Umbilical cord (tissue), 1 donor: ENCODE measurements at regions not wholly inside any gene's neighbourhood (a gene's known extent, or its start where the extent isn't known, plus 50 kb on each side); places are given as distances from the start of the nearest gene placed in this dataset.

Source experiments
- DNase-seq: peaks from one replicate; pipeline ENCODE4 v3.0.0-alpha.2; 2015; ENCODE audit warnings: low spot score

GRCh38 chr2:47315475-47315874 lies 53.6 kb upstream of the EPCAM start:
- DNase-seq = no peak

DNA sequence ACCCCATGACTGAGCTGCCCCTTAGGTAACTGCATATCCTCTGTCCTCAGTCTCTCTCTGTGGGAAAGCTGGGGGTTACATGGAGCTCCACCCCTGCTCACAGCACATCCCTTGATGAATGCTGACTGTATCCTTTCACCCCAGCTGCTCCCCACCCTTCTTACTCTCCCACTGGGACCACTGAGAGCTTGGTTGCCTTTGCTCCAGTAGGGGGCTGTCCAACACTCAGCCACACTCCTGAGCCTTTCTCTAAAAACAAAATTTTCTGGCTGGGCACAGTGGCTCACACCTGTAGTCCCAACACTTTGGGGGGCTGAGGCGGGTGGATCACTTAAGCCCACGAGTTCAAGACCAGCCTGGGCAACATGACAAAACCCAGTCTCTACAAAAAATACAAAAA lies 55.4 kb upstream of the EPCAM start:
- no peak for DNase-seq

- no peak for DNase-seq
Measured at GRCh38 chr2:47313141-47313691, 55.9 kb upstream of the EPCAM start.

GRCh38 chr2:47312491-47312850 lies 56.6 kb upstream of the EPCAM start:
- DNase-seq = no peak

DNA sequence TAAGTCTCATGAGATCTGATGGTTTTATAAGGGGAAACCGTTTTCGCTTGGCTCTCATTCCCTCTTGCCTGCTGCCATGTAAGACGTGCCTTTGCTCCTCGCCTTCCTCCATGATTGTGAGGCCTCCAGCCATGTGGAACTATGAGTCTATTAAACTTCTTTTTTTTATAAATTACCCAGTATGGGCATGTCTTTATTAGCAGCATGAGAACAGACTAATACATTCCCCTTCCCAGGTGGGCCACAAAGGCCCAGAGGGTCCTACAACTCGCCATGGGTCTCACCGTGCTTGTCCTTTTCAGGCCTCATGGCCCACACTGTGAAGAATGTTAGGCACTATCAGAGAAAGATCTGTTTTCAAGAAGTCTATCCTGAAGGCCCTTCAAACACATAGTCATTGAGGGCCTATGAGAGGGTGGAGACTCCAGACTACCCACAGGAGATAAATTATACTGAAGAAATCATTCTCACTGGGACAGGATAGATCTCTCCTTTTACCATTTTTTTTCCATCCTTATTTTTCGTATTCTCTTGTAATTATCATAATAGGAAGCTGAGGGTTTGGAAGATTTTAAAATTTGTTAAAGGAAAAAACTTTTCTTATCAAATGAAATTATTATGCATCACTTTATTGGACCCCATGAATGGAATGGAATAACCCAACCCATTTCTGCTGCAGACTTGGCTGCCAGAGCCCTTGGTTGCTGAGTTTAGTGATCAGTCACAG lies 57.2 kb upstream of the EPCAM start:
- DNase-seq = no peak

- no peak for DNase-seq
Measured at GRCh38 chr2:47310801-47311560, 58.1 kb upstream of the EPCAM start.

DNA sequence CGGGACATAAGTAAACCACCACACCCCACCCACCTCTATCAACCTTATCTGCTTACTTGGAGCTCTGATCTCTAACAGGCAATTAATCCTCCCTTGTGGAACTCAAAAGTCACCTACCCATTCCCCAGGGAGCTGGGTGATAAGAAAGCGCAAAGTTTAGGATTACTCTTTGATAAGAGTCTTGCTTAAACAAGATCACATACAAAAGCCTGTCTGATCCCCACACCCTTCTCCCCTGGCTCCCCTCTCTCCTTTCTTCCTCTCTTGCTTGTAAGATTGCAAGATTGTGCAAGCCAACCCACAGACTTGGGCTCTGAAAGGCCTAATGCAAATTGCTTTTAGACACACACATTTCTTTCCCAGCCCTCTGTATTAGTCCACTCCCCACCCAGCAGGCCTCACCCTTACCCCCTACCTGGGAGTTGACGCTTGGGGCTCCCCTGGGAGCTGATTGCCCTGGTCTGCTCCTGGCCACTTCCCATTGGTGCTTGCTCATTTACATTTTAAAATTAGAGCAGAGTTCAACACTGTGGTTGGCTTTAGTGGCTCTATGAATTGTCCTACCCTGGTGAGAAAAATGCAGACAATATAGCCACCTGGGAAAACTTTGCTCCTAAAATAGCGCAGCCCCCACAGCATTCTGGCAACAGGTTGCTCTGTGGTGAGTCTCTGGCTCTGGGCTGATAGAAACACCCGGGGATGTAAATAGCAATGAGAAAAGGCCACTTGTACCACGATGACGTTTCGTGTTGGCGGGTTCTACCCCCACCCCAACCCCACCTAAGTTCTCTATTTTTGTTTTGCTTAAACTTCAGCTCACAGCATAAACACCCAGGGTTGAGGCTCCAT lies 58.9 kb upstream of the EPCAM start:
- peak; percentile 94 for DNase-seq

GRCh38 chr2:47309472-47309951 lies 59.6 kb upstream of the EPCAM start:
- DNase-seq = no peak

- DNase-seq = no peak
Measured at GRCh38 chr2:47307066-47307465, 62.0 kb upstream of the EPCAM start.

DNA sequence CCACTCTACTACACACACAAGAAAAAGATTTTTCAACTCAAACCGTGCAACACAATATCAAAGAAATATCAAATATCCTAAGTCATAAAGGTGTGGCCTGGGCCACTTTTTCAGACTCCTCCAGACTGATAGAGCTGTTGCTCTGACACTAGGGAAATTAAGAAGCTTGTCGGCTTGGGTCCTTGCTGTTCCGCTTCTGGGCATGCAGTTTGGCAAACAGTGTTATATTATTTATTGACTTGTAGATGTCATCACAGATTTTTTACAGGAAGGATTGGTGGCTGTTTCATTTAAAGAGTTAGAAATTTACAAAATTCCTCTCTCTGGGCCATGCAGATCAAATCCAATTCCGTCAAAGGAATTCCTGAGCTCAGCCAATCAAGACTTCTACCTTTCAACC lies 64.5 kb upstream of the EPCAM start:
- DNase-seq = no peak

DNA sequence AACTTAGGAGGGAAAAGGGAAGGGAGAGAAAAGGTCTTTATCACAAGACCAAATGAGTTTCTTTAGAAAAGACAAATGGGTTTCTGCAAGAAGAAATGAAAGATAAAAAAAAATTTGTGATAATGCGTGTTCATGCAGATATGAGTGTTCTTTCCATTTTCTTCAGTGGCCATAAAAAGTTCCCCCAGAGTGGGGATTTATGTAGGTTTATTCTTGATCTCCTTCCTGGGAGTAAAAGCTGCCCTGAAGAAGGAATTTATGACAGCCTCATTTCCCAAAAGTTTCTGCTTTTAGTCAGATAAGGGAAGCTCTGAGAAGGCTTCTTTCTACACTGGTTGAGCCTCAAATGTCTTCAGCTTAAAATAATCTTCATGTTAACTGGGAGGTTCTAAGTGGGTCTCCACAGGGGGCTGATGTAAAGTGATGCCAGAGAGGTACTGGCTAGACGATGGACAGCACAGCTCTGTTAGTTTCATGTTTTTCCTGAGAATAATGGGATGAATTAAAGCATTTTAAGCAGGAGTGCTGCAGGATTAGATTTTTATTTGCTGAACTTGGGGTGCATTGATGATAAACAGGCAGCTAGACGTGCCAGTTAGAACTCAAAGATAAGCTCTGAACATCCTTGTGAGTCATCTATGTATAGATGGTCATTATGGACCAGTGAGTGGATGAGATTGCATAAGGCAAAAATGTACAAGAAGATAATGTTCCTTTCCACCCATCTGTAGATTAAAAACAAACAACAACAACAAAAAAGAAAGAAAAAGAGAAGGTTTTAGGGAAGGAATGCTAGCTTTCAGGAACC lies 65.6 kb upstream of the EPCAM start:
- DNase-seq = peak; percentile 98

DNA sequence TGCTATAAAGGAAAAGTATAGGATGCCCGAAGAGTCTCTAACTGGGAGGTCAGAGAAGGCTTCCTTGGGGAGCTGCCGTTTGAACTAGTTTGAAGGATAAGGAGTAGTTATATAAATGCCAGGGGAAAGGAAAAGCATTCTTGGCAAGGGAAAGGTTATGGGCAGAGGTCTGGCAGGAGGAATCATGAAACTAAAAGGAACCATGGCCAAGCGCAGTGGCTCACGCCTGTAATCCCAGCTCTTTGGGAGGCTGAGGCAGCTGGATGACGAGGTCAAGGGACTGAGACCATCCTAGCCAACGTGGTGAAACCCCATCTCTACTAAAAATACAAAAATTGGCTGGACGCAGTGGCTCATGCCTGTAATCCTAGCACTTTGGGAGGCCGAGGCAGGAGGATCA lies 66.8 kb upstream of the EPCAM start:
- DNase-seq = no peak

DNA sequence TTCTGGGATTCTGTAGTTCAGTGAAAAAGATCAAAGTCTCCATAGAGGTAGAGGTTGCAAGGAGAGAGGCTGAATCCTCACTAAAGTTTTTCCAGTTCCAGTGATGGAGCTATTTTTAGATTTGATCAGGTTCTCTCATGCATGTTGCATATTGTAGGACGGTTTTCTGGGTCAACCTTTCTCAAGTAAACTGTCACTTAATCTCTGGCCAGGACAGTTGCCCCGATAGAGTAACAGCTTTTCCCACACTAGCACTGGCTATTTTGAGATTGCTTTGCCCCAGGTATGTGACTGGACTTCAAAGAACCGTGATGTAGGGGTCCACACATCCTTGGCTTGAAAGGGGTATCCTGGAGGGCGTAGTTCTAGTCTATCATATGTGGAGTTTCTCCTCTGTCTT lies 67.4 kb upstream of the EPCAM start:
- DNase-seq = no peak

- DNase-seq = no peak
Measured at GRCh38 chr2:47301277-47301618, 67.9 kb upstream of the EPCAM start.

GRCh38 chr2:47300609-47301276 lies 68.4 kb upstream of the EPCAM start:
- peak; percentile 81 for DNase-seq

DNA sequence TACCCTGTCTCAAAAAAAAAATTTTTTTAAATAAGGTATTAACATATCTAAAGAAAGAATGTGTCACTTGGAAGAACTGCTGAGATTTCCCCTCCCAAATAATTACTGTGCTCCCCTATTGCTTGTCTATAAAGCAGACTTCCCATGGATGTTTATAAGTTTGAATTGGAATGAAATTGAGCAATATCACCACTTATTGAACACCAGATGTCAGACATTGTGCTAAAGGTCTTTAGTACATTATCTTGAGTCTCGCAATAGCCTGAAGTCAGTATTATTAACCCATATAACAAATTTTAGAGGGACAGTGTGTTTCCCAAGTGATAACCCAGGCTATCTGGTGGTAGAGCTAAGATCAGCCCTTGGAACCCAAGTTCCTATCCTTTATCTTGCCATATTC lies 69.0 kb upstream of the EPCAM start:
- no peak for DNase-seq

DNA sequence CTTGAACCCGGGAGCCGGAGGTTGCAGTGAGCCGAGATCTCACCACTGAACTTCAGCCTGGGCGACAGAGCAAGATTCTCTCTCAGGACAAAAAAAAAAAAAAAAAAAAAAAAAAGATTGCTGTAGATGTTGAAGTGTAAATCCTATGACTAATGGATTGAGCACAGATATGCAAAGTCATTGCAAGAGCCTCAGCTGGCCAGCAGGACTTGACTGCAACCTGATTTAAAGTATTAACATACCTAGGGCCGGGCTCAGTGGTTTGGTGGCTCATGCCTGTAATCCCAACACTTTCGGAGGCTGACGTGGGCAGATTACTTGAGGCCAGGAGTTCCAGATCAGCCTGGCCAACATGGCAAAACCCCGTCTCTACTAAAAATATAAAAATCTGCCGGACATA lies 69.6 kb upstream of the EPCAM start:
- DNase-seq = peak; percentile 87

GRCh38 chr2:47298771-47299170 lies 70.3 kb upstream of the EPCAM start:
- peak; percentile 69 for DNase-seq

DNA sequence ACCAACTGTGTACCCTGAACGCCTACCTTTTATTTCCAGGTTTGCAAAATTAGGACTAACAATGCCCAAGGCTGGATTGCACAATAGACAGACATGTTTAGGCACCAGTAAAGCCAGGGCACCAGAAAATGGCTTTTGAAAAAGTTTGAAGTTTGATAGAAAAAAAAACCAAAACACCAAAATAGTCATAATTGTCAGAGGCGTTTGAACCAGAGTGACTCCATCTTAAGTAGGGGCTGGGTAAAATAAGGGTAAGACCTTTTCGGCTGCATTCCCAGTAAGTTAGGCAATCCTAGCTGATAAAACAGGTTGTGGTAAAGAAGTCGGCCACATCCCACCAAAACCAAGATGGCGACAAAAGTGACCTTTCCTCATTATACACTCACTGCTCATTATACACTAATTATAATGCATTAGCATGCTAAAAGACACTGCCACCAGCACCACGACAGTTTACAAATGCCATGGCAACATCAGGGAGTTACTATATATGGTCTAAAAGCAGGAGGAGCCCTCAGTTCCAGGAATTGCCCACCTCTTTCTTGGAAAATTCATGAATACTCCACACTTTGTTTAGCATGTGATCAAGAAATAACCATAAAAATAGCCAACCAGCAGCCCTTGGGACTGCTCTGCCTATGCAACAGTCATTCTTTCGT lies 71.2 kb upstream of the EPCAM start:
- DNase-seq = peak; percentile 61

GRCh38 chr2:47295981-47296635 lies 73.0 kb upstream of the EPCAM start:
- no peak for DNase-seq
